Astrocyte (in vitro differentiated cells and primary cell): ENCODE measurements at regions not wholly inside any gene's neighbourhood (a gene's known extent, or its start where the extent isn't known, plus 50 kb on each side); places are given as distances from the start of the nearest gene placed in this dataset.

Experiments used
- EZH2 ChIP-seq: IDR thresholded peaks from 2 replicates; pipeline ENCODE4 v1.6.1; 2012; ENCODE audit warnings: mild to moderate bottlenecking, low read length, inconsistent platforms; ENCODE audit not compliant: insufficient read depth
- TF ChIP-seq, protein P1 (sequence below): IDR thresholded peaks from 2 replicates; pipeline ENCODE4 v1.5.1; 2011; ENCODE audit warnings: low read depth, mild to moderate bottlenecking, inconsistent platforms, low read length, moderate library complexity; ENCODE audit not compliant: insufficient read depth

DNA sequence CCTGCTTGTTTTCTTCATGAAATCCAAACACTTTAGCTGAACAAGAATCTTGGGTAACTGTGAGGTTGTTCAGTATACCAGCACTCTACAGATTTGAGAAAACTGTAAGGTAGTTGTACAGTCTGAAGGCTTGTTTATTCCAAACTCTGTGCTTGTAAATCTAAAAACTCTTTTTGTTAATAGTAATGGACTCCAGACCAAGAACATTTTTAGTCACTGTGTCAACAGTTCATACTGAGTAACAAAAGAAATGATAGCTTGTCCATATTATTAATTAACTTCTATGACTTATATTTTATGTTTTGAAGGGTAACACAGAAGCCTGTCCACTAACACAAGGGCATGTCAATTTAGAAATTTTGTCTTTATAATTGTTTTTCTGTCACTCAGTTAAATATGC, 72.2 kb upstream of the KYNU start:
- TF ChIP-seq, protein P1, sequence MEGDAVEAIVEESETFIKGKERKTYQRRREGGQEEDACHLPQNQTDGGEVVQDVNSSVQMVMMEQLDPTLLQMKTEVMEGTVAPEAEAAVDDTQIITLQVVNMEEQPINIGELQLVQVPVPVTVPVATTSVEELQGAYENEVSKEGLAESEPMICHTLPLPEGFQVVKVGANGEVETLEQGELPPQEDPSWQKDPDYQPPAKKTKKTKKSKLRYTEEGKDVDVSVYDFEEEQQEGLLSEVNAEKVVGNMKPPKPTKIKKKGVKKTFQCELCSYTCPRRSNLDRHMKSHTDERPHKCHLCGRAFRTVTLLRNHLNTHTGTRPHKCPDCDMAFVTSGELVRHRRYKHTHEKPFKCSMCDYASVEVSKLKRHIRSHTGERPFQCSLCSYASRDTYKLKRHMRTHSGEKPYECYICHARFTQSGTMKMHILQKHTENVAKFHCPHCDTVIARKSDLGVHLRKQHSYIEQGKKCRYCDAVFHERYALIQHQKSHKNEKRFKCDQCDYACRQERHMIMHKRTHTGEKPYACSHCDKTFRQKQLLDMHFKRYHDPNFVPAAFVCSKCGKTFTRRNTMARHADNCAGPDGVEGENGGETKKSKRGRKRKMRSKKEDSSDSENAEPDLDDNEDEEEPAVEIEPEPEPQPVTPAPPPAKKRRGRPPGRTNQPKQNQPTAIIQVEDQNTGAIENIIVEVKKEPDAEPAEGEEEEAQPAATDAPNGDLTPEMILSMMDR = no peak
- TF ChIP-seq EZH2 = no peak
